ENCODE measurements at regions not wholly inside any gene's neighbourhood (a gene's known extent, or its start where the extent isn't known, plus 50 kb on each side); places are given as distances from the start of the nearest gene placed in this dataset.

GRCh38 chr1:244352156-244352830, 99.4 kb downstream of the ADSS2 start:
- intact Hi-C loops (cut with micrococcal nuclease), result no loop called here
- H3K4me1 ChIP-seq, result peaks cover 7% of the 10 kb centered on the region
- no peaks in the 10 kb centered on the region for H3K27me3 ChIP-seq (ENCODE audit: low read depth)
- H3K4me3 ChIP-seq, result no peak overlapping the region
- H3K9me3 ChIP-seq (replicated peaks), result peaks cover 7% of the 10 kb centered on the region
- no peaks in the 10 kb centered on the region for H3K36me3 ChIP-seq
- H3K27ac ChIP-seq (replicated peaks), result no peak overlapping the region
- no peak for DNase-seq
- TF ChIP-seq CTCF (IDR thresholded peaks at IDR 0.05; ENCODE audit: borderline replicate concordance), result no peak

- no peaks in the 10 kb centered on the region for H3K27me3 ChIP-seq (ENCODE audit: low read depth)
- H3K27ac ChIP-seq (replicated peaks), result peak overlapping the region; percentile 6
- H3K36me3 ChIP-seq, result no peaks in the 10 kb centered on the region
- H3K4me3 ChIP-seq, result no peak overlapping the region
- peaks cover 7% of the 10 kb centered on the region for H3K9me3 ChIP-seq (replicated peaks)
- intact Hi-C loops (cut with micrococcal nuclease), result no loop called here
- peak; percentile 22 for DNase-seq
- no peak for TF ChIP-seq CTCF (IDR thresholded peaks at IDR 0.05; ENCODE audit: borderline replicate concordance)
- H3K4me1 ChIP-seq, result peaks cover 7% of the 10 kb centered on the region
Measured at GRCh38 chr1:244353551-244354091, 98.1 kb downstream of the ADSS2 start.

GRCh38 chr1:244354810-244355278, 96.9 kb downstream of the ADSS2 start:
- Histone ChIP-seq H3K9me3 (replicated peaks) (peaks cover 7% of the 10 kb centered on the region), H3K4me3 (no peak overlapping the region), H3K27ac (replicated peaks) (no peak overlapping the region), H3K36me3 (no peaks in the 10 kb centered on the region), H3K4me1 (peaks cover 7% of the 10 kb centered on the region), H3K27me3 (ENCODE audit: low read depth) (no peaks in the 10 kb centered on the region)
- TF ChIP-seq CTCF (IDR thresholded peaks at IDR 0.05; ENCODE audit: borderline replicate concordance), result no peak
- intact Hi-C loops (cut with micrococcal nuclease), result no loop called here
- DNase-seq, result no peak

- no peak overlapping the region for H3K4me3 ChIP-seq
- H3K27me3 ChIP-seq (ENCODE audit: low read depth), result no peaks in the 10 kb centered on the region
- H3K27ac ChIP-seq (replicated peaks), result no peak overlapping the region
- intact Hi-C loops (cut with micrococcal nuclease), result no loop called here
- TF ChIP-seq CTCF (IDR thresholded peaks at IDR 0.05; ENCODE audit: borderline replicate concordance), result no peak
- peaks cover 7% of the 10 kb centered on the region for H3K9me3 ChIP-seq (replicated peaks)
- peaks cover 7% of the 10 kb centered on the region for H3K4me1 ChIP-seq
- no peak for DNase-seq
- H3K36me3 ChIP-seq, result no peaks in the 10 kb centered on the region
Measured at GRCh38 chr1:244356376-244356775, 95.3 kb downstream of the ADSS2 start.
